ENCODE measurements at regions not wholly inside any gene's neighbourhood (a gene's known extent, or its start where the extent isn't known, plus 50 kb on each side); places are given as distances from the start of the nearest gene placed in this dataset.

DNA sequence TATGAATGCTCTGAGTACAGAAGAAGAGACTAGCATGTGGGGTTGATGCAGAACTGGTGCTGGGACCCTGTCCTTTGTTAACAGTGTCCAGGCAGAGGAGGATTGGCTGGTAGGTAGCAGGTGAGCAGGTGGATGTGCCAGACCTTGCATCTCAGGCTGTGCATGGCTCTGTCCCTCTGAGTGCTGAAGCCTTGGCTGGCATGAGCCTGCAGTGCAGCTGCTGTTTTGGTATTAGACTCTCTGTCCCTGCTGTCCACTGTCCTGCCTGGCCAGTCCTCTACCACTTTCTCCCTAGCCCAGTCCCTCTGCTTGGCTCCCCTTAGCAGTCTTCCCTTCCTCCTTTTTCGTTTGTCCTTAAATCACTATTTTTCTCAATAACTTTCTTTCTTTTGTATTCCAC lies 213.6 kb upstream of the ZBED5 start:
- Histone ChIP-seq H3K27ac (no peak overlapping the region), H3K36me3 (replicated peaks; ENCODE audit: insufficient read depth, low read depth) (no peaks in the 10 kb centered on the region), H3K4me3 (no peak overlapping the region), H2AFZ (no peak overlapping the region), H4K20me1 (ENCODE audit: insufficient read depth, poor library complexity, severe bottlenecking) (no peaks in the 10 kb centered on the region), H3K4me2 (no peak overlapping the region), H3K9me3 (ENCODE audit: low read depth) (no peaks in the 10 kb centered on the region), H3K4me1 (ENCODE audit: insufficient read depth) (peaks cover 8% of the 10 kb centered on the region), H3K9me2 (replicated peaks; ENCODE audit: insufficient read depth) (no peaks in the 10 kb centered on the region), H3K79me2 (no peaks in the 10 kb centered on the region), H3K27me3 (no peaks in the 10 kb centered on the region)
- TF ChIP-seq EZH2phosphoT487 (IDR thresholded peaks at IDR 0.05; ENCODE audit: low read depth, severe bottlenecking, unreplicated experiment), result no peak
- TF ChIP-seq, protein P1, sequence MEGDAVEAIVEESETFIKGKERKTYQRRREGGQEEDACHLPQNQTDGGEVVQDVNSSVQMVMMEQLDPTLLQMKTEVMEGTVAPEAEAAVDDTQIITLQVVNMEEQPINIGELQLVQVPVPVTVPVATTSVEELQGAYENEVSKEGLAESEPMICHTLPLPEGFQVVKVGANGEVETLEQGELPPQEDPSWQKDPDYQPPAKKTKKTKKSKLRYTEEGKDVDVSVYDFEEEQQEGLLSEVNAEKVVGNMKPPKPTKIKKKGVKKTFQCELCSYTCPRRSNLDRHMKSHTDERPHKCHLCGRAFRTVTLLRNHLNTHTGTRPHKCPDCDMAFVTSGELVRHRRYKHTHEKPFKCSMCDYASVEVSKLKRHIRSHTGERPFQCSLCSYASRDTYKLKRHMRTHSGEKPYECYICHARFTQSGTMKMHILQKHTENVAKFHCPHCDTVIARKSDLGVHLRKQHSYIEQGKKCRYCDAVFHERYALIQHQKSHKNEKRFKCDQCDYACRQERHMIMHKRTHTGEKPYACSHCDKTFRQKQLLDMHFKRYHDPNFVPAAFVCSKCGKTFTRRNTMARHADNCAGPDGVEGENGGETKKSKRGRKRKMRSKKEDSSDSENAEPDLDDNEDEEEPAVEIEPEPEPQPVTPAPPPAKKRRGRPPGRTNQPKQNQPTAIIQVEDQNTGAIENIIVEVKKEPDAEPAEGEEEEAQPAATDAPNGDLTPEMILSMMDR (IDR thresholded peaks at IDR 0.05; ENCODE audit: poor library complexity), result no peak
- TF ChIP-seq EZH2 (IDR thresholded peaks at IDR 0.05; ENCODE audit: borderline replicate concordance), result no peak
- 75% methylated on average over 1 of the region's 1 CpG for WGBS (ENCODE audit: low lambda C conversion rate, missing lambda C conversion rate)
- no peak for DNase-seq (ENCODE audit: low spot score)

DNA sequence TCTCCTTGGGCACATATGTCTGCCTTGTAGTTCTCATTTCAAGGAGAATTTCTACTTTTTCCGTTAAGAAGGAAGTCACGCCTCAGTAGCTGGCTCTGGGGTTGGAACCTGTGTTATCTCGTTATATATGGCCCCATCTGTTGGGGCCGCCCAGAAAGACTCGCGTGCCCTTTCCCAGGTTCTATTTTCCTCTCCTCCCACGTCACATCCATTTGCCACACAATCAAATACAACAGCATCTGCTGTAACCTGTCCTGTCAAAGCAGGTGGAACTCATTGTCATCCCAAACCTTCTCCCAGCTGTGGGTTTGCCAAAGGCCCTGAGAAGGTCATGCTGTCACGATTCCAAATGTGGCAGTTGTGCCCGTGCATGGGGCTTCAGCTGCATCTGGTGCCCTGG lies 213.1 kb upstream of the ZBED5 start:
- Histone ChIP-seq H3K4me3 (no peak overlapping the region), H3K9me3 (ENCODE audit: low read depth) (no peaks in the 10 kb centered on the region), H3K27me3 (no peaks in the 10 kb centered on the region), H4K20me1 (ENCODE audit: insufficient read depth, poor library complexity, severe bottlenecking) (no peaks in the 10 kb centered on the region), H3K79me2 (no peaks in the 10 kb centered on the region), H2AFZ (no peak overlapping the region), H3K4me1 (ENCODE audit: insufficient read depth) (peaks cover 3% of the 10 kb centered on the region), H3K4me2 (no peak overlapping the region), H3K27ac (no peak overlapping the region), H3K36me3 (replicated peaks; ENCODE audit: insufficient read depth, low read depth) (no peaks in the 10 kb centered on the region), H3K9me2 (replicated peaks; ENCODE audit: insufficient read depth) (no peaks in the 10 kb centered on the region)
- WGBS (ENCODE audit: low lambda C conversion rate, missing lambda C conversion rate), result 78% methylated on average over 9 of the region's 9 CpGs
- DNase-seq (ENCODE audit: low spot score), result no peak
- TF ChIP-seq EZH2 (IDR thresholded peaks at IDR 0.05; ENCODE audit: borderline replicate concordance) (no peak), EZH2phosphoT487 (IDR thresholded peaks at IDR 0.05; ENCODE audit: low read depth, severe bottlenecking, unreplicated experiment) (no peak)
- TF ChIP-seq, protein P1 (IDR thresholded peaks at IDR 0.05; ENCODE audit: poor library complexity), result no peak

DNA sequence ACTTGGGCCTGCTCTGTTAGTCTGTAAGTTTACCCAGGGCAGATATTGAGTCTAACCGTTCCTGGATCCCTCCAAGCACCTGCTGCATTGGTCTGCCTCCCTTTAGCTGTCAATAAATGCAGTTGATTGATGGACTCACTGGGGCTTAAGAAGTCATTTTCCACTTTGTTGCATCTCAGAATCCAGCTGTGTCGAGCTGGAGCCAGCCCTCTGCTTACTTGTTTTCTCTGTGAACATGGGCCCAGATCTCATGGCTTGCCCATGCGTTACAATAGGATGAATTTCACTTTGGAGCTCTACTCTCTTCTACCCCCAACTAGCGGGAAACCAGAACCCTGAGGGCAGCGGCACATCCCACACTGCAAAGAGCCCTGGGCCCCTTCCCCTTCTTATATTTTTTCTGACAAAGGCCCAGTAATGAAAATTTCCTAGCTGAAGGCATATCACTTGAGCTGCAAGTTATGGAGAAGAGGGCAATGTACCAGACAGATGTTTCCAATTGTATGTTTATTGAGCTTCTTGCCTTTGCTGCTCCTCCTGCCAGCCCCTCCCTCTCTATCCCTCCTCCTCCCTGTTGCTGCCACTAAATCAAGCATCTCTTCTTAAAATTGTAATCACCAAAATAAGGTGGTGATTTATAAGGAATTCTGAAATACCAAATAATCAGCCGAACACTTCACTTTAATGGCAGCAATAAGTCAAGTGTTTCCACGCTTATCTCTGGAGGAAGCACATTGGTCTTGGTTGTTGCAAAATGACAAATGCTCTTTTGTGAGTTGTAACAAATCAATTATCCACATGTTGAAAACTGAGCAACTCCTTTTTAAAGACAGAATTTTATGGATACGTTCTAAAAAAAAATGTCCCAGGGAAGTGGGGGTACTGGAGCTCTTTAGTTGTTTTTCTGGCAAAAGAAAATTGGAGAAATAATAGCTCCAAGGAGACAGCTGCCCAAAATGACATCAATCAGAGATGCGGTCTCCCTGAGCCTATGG lies 212.3 kb upstream of the ZBED5 start:
- peak overlapping the region; percentile 9 for H3K27ac ChIP-seq
- 65% methylated on average over 9 of the region's 9 CpGs for WGBS (ENCODE audit: low lambda C conversion rate, missing lambda C conversion rate)

More for the DNA sequence above, 212.3 kb upstream of the ZBED5 start:
- no peaks in the 10 kb centered on the region for H3K4me1 ChIP-seq (ENCODE audit: insufficient read depth)
- H3K4me2 ChIP-seq, result no peak overlapping the region
- H3K4me3 ChIP-seq, result no peak overlapping the region
- no peaks in the 10 kb centered on the region for H3K36me3 ChIP-seq (replicated peaks; ENCODE audit: insufficient read depth, low read depth)
- no peaks in the 10 kb centered on the region for H3K9me2 ChIP-seq (replicated peaks; ENCODE audit: insufficient read depth)
- no peaks in the 10 kb centered on the region for H3K27me3 ChIP-seq
- peak; percentile 36 for DNase-seq (ENCODE audit: low spot score)
- no peak for TF ChIP-seq EZH2 (IDR thresholded peaks at IDR 0.05; ENCODE audit: borderline replicate concordance)
- TF ChIP-seq, protein P1 (IDR thresholded peaks at IDR 0.05; ENCODE audit: poor library complexity), result no peak
- H4K20me1 ChIP-seq (ENCODE audit: insufficient read depth, poor library complexity, severe bottlenecking), result no peaks in the 10 kb centered on the region
- no peaks in the 10 kb centered on the region for H3K79me2 ChIP-seq
- no peaks in the 10 kb centered on the region for H3K9me3 ChIP-seq (ENCODE audit: low read depth)
- no peak overlapping the region for H2AFZ ChIP-seq

All from hepatocyte (in vitro differentiated cells).